ENCODE measurements at regions not wholly inside any gene's neighbourhood (a gene's known extent, or its start where the extent isn't known, plus 50 kb on each side); places are given as distances from the start of the nearest gene placed in this dataset.

DNA sequence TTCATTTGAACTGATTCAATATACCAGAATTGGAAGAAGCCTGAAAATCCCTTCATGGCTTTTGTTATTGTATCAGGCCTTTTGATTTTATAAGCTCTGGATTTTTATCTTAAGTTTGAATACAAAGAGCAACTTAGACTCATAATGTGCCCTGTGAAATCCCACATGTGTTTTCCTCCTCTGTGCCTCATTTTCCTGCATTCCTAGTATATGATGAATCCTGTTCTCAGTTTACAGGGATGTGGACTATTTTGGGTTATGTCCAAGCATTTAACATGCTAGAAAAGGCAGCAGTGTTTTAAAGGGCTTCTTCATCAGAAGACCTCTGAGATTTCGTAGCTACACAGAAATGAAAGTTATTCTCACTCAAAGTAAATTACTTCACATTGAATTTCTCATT lies 455.0 kb downstream of the RFPL4B start (continued):
- TF ChIP-seq, protein P1, sequence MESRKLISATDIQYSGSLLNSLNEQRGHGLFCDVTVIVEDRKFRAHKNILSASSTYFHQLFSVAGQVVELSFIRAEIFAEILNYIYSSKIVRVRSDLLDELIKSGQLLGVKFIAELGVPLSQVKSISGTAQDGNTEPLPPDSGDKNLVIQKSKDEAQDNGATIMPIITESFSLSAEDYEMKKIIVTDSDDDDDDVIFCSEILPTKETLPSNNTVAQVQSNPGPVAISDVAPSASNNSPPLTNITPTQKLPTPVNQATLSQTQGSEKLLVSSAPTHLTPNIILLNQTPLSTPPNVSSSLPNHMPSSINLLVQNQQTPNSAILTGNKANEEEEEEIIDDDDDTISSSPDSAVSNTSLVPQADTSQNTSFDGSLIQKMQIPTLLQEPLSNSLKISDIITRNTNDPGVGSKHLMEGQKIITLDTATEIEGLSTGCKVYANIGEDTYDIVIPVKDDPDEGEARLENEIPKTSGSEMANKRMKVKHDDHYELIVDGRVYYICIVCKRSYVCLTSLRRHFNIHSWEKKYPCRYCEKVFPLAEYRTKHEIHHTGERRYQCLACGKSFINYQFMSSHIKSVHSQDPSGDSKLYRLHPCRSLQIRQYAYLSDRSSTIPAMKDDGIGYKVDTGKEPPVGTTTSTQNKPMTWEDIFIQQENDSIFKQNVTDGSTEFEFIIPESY (IDR thresholded peaks at IDR 0.05; ENCODE audit: extremely low read depth, insufficient replicate concordance, low read length) = no peak
- TF ChIP-seq POLR2AphosphoS5 (IDR thresholded peaks at IDR 0.05; ENCODE audit: low read depth, low read length) (no peak), SIN3A (IDR thresholded peaks at IDR 0.05; ENCODE audit: low read depth) (no peak)
- TF ChIP-seq, protein P2, sequence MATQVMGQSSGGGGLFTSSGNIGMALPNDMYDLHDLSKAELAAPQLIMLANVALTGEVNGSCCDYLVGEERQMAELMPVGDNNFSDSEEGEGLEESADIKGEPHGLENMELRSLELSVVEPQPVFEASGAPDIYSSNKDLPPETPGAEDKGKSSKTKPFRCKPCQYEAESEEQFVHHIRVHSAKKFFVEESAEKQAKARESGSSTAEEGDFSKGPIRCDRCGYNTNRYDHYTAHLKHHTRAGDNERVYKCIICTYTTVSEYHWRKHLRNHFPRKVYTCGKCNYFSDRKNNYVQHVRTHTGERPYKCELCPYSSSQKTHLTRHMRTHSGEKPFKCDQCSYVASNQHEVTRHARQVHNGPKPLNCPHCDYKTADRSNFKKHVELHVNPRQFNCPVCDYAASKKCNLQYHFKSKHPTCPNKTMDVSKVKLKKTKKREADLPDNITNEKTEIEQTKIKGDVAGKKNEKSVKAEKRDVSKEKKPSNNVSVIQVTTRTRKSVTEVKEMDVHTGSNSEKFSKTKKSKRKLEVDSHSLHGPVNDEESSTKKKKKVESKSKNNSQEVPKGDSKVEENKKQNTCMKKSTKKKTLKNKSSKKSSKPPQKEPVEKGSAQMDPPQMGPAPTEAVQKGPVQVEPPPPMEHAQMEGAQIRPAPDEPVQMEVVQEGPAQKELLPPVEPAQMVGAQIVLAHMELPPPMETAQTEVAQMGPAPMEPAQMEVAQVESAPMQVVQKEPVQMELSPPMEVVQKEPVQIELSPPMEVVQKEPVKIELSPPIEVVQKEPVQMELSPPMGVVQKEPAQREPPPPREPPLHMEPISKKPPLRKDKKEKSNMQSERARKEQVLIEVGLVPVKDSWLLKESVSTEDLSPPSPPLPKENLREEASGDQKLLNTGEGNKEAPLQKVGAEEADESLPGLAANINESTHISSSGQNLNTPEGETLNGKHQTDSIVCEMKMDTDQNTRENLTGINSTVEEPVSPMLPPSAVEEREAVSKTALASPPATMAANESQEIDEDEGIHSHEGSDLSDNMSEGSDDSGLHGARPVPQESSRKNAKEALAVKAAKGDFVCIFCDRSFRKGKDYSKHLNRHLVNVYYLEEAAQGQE (IDR thresholded peaks at IDR 0.05; ENCODE audit: low read depth) = no peak

DNA sequence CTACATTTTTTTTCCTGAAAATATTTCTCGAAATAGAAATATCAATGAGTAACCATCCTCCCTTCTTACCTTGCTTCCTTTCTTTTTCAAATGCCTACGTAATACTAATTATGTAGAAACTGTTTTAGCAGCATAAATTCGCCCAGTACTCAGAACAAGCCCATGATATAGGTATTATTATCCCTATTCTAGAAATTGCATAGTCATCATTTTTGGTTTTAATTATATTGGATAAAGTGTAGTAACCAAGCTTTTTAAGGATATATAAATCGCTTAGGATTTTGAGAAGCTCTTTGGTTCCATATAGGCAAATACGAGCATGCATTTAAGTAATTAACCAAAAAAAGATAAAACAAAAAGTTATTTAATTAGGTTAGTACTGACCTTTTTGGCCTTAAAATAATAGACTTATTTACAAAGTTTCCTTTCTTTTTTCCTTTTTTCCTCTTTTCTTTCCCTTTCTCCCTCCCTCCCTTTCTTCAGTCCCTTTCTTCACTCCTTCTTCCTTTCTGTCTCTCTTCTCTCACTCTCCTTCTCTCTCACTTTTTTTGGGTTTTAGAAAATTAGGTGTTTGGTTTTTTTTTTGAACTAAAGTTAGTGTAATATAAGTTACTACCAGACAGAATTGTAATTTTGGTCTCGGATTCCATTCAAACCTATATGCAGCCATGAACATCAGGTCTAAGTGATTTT lies 457.7 kb downstream of the RFPL4B start:
- intact Hi-C loops (cut with micrococcal nuclease) = no loop called here
- no TSS peak for BruUV-seq (replicated peaks)

More for the DNA sequence above, 457.7 kb downstream of the RFPL4B start:
- RAD21 ChIA-PET (ENCODE audit: low non-redundant PET in 1 of 2, low total read pairs in 2 of 2, uncharacterized antibody in 2 of 2, unreplicated experiment in 2 of 2) = interaction anchor here in 1 of 2 experiments (0.6 kb wide), 1 partner anchor 401 kb away, joined by 4 read pairs; no protein-coding TSS in a partner anchor
- Histone ChIP-seq H3K9me2 (ENCODE audit: insufficient read depth) (no peaks in the 10 kb centered on the region), H3K36me3 (ENCODE audit: control insufficient read depth in 1 of 2, insufficient read depth in 2 of 2, low read length in 2 of 2) (no peaks in the 10 kb centered on the region), H3K4me2 (ENCODE audit: low read length) (no peak overlapping the region), H3K4me1 (ENCODE audit: control insufficient read depth in 1 of 2, insufficient read depth in 2 of 2, low read length in 2 of 2) (peaks cover 3 to 6% of the 10 kb centered on the region in 2 experiments; a peak in 2 of 4 replicates), H3K9ac (ENCODE audit: low read length) (no peak overlapping the region), H3K9me3 (ENCODE audit: control insufficient read depth in 1 of 2, insufficient read depth in 1 of 2, low read depth in 1 of 2, low read length in 2 of 2) (no peaks in the 10 kb centered on the region), H3K4me3 (replicated peaks in 1 of 2; ENCODE audit: low read depth in 1 of 2, low read length in 2 of 2) (no peak overlapping the region), H3K27me3 (ENCODE audit: insufficient read depth, low read length) (no peaks in the 10 kb centered on the region), H4K20me1 (ENCODE audit: insufficient read depth) (no peaks in the 10 kb centered on the region), H3K79me2 (ENCODE audit: insufficient read depth, low read length) (no peaks in the 10 kb centered on the region), H3K27ac (ENCODE audit: low read depth, low read length) (no peak overlapping the region), H2AFZ (ENCODE audit: low read depth, low read length, poor library complexity, severe bottlenecking) (no peak overlapping the region)
- CTCF ChIA-PET = no interaction called here
- TF ChIP-seq TCF7L2 (IDR thresholded peaks at IDR 0.05; ENCODE audit: borderline replicate concordance, extremely low read depth, insufficient read depth, insufficient read length) (no peak), SIN3A (IDR thresholded peaks at IDR 0.05; ENCODE audit: low read depth) (no peak), JUND (IDR thresholded peaks at IDR 0.05) (no peak), ELF1 (IDR thresholded peaks at IDR 0.05; ENCODE audit: borderline replicate concordance, low read depth) (no peak), ZNF274 (IDR thresholded peaks at IDR 0.05; ENCODE audit: low read depth, low read length) (no peak), YY1 (IDR thresholded peaks at IDR 0.05; ENCODE audit: extremely low read depth, insufficient replicate concordance, low read depth, low read length) (no peak)
- TF ChIP-seq, protein P1 (IDR thresholded peaks at IDR 0.05; ENCODE audit: extremely low read depth, insufficient replicate concordance, low read length) = no peak
- no peak for ATAC-seq
- DNase-seq (ENCODE audit: low read depth, low spot score) = no peak
- POLR2A ChIA-PET = no interaction called here
